ENCODE measurements at regions not wholly inside any gene's neighbourhood (a gene's known extent, or its start where the extent isn't known, plus 50 kb on each side); places are given as distances from the start of the nearest gene placed in this dataset.
"Not testable (repeated sequence)": the region's sequence is repeated elsewhere in the genome, so short reads cannot be mapped to it uniquely, and the experiment has no call there.

GRCh38 chr15:84360902-84361301 lies 125.3 kb downstream of the GOLGA6L4 start:
- not testable (repeated sequence) for DNase-seq (ENCODE audit: low read depth)

- not testable (repeated sequence) for DNase-seq (ENCODE audit: low read depth)
Observed at GRCh38 chr15:84384421-84384820, 148.8 kb downstream of the GOLGA6L4 start.

- DNase-seq (ENCODE audit: low read depth), result no peak
Observed at GRCh38 chr15:84387086-84387485, 151.5 kb downstream of the GOLGA6L4 start.

GRCh38 chr15:84388201-84388600 lies 152.6 kb downstream of the GOLGA6L4 start:
- not testable (repeated sequence) for DNase-seq (ENCODE audit: low read depth)

DNA sequence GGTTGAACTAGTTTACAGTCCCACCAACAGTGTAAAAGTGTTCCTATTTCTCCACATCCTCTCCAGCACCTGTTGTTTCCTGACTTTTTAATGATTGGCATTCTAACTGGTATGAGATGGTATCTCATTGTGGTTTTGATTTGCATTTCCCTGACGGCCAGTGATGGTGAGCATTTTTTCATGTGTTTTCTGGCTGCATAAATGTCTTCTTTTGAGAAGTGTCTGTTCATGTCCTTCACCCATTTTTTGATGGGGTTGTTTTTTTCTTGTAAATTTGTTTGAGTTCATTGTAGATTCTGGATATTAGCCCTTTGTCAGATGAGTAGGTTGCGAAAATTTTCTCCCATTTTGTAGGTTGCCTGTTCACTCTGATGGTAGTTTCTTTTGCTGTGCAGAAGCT lies 153.1 kb downstream of the GOLGA6L4 start:
- DNase-seq (ENCODE audit: low read depth), result not testable (repeated sequence)

DNA sequence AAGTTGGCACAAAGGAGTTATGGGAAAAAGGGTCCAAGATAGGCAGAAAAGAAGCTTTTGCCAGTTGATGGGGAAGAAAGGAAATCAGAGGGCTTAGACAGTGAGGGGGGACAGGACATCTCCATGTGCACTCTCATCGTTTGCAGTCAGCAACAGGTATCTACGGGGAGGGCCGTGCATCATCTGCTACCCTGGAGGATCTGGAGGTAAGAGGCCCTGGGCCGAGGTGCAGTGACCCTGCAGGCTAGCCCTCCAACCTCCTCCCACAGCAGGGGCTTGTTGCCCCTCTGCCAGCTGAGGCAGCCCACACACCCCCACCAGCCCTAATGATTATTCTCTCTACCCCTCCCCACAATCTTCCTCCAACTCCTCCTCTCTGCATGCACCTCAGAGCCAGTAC lies 154.8 kb downstream of the GOLGA6L4 start:
- DNase-seq (ENCODE audit: low read depth), result not testable (repeated sequence)

DNA sequence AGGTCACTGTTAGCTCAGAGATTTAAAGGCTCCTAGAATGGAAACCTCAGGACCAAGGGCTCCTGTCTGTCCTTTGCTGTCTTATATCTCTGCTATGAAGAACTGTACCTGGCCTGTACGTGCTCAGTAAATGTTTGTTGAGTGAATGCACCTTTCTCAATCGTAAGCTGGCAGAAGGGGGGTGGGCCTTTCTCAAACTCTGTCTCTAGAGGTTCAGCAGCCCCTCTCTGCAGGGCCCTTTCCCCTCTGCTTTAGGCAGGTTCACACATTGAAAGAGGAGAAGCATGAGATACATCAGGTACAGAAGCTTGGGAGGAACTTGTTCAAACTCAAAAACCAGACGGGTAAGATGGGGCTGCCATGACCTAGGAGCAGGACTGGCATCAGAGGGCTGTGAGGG lies 155.6 kb downstream of the GOLGA6L4 start:
- DNase-seq (ENCODE audit: low read depth), result no peak

DNA sequence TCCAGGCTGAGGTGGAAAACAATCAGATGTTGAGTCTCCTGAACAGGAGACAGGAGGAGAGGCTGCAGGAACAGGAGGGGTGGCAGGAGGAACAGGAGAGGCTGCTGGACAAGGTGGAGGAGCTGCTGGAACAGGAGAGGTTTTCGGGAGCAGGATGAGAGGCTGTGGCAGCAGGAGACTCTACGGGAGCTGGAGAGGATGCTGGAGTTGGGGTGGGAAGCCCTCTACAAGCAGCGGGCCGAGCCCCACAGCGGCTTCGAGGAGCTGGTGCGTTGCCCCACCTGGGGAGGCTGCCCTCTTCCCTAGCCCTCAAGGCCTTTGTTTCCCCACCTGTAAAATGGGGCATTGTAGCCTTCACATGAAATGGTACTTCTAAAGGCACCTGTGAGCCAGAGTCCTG lies 156.4 kb downstream of the GOLGA6L4 start:
- DNase-seq (ENCODE audit: low read depth), result not testable (repeated sequence)

GRCh38 chr15:84393386-84393936 lies 157.9 kb downstream of the GOLGA6L4 start:
- not testable (repeated sequence) for DNase-seq (ENCODE audit: low read depth)

DNA sequence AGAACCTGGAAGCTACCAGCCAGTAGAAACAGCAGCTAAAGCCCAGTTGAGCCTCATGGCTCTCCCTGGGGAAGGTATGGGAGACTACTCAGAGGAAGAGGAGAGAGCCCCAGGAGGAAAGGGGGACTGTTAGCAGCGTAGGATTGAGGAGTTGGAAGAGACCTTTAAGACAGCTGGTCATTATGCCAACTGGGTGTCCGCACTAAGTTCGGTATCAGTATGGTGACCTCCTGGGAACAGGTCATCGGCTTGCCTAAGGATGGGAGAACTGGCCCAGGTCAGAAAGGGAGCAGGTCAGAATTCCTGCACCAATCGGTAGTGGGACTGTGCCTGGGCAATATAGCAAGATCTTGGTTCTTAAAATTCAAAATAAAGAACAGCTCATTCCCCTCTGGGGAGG lies 158.4 kb downstream of the GOLGA6L4 start:
- DNase-seq (ENCODE audit: low read depth), result not testable (repeated sequence)

DNA sequence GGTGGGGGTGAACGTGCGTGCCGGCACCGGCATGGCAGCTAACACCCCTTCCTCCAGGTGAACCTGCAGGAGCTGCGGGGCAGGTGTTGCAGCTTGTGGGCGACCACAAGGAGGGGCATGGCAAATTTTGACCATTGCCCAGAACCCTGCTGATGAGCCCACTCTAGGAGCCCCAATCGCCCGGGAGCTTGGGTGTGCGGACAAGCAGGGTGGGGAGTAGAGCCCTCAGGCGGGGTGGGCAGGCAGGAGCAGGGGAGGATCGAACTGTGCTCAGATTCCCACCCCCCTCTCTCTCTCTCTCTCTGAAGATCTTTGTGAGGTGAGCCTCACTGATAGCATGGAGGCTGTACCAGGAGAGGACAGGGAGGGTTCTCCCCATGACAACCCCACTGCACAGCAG lies 159.8 kb downstream of the GOLGA6L4 start:
- not testable (repeated sequence) for DNase-seq (ENCODE audit: low read depth)

- not testable (repeated sequence) for DNase-seq (ENCODE audit: low read depth)
Observed at GRCh38 chr15:84395881-84396280, 160.3 kb downstream of the GOLGA6L4 start.

DNA sequence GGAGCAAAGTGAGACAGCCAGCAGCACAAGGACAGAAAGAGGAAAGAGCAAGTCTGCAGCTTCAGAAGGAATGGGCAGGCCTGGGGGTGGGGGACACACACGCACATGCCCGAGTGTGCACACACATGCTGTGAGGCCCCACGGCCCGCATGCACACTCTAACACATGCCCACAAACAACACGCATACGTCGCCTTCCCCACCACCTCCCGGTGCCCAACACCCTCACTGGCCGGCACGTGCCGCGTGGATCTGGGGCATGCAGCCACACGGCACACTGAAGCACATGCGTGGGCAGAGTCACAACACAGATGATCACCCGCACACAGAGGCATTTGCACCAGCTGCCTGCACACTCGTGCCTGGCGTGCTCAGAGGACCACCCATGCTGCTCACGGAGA lies 161.5 kb downstream of the GOLGA6L4 start:
- not testable (repeated sequence) for DNase-seq (ENCODE audit: low read depth)

GRCh38 chr15:84398087-84398486 lies 162.5 kb downstream of the GOLGA6L4 start:
- DNase-seq (ENCODE audit: low read depth), result not testable (repeated sequence)

- no peak for DNase-seq (ENCODE audit: low read depth)
Observed at GRCh38 chr15:84398763-84399701, 163.5 kb downstream of the GOLGA6L4 start.

- no peak for DNase-seq (ENCODE audit: low read depth)
Observed at GRCh38 chr15:84400017-84400740, 164.6 kb downstream of the GOLGA6L4 start.

DNA sequence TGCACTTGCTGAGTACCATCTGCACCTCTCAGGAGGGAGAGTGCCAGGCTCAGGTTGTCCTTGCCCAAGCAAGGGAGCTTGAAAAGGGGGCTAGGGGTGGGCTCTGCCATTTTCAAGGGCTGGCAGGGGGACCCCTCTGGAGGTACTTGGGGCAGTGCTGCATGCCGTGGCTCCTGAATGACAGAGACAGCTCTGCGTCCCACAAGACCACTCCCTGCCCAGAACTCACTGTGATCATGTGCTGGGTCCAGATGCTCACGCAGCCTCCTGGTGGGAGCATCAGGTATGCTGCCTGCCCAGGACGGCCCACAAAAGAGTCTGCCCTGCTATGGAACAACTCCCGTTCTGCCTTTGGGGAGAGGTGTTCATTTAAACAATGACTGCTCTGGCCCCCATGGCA lies 165.2 kb downstream of the GOLGA6L4 start:
- DNase-seq (ENCODE audit: low read depth), result no peak

DNA sequence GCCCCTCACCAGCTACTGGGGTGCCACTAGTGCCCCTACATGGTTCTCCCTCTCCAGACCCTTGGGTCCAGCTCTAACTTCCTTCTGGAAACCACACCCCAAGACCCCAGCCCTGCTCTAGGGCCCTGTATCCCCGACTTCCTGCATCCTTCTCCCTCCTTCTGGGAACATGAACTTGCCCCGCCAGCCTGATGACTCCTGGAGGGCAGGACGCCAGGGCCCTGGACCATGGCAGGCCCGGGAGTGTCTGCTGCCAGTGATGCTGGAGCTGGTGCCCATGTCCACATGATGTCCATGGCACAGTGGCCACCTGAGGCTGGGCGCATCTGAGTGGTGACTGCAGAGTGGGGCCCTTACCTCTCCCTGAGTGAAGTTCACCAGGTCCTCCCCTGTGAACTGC lies 165.9 kb downstream of the GOLGA6L4 start:
- not testable (repeated sequence) for DNase-seq (ENCODE audit: low read depth)

- not testable (repeated sequence) for DNase-seq (ENCODE audit: low read depth)
Observed at GRCh38 chr15:84401891-84402840, 166.6 kb downstream of the GOLGA6L4 start.

DNA sequence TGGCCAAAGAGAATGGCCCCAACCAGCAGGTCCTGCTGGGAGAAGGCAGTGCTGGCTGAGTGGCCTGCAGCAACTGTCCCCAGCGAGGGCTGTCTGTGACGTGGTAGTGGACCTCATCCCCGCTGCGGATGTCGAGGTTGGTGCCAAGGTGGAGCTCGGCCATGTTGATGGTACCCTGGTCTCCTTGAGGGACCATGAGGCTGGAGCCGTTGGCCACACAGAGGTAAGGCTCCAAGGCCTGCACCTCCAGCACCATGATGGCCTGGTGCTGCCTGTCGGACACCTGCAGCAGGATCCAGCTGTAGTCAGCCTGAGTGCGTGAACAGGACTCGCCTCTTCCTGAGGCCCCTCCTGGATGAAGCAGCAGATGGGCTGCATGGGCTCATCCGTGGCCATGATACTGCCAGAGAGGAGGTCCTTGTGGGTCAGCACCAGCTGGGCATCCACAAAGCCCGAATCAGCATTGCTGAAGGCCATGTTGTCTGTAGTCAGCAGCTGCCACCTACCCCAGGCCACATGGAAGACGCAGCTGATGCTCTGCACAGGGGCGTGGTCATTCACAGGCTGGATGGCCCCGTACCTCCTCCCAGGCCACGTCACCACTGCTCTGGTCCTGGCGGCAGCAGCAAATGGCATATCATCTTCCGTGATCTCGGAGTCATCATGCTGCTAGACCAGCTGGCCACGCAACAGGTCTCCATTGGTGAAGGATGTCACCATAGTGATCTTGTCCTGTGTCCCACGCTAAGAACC lies 167.5 kb downstream of the GOLGA6L4 start:
- DNase-seq (ENCODE audit: low read depth), result no peak

- not testable (repeated sequence) for DNase-seq (ENCODE audit: low read depth)
Observed at GRCh38 chr15:84409357-84409756, 173.8 kb downstream of the GOLGA6L4 start.

Measured in T-helper 22 cell (primary cell).